Occipital lobe (tissue), 1 donor: ENCODE measurements at regions not wholly inside any gene's neighbourhood (a gene's known extent, or its start where the extent isn't known, plus 50 kb on each side); places are given as distances from the start of the nearest gene placed in this dataset.
"Not testable (repeated sequence)": the region's sequence is repeated elsewhere in the genome, so short reads cannot be mapped to it uniquely, and the experiment has no call there.

Experiments used
- DNase-seq: peaks from one replicate; lab custom pipeline; 2025; lab: John Stamatoyannopoulos, UW

- no peak for DNase-seq
Measured at GRCh38 chr6:167392631-167393316, 67.9 kb downstream of the TTLL2 start.

GRCh38 chr6:167393731-167394130, 68.8 kb downstream of the TTLL2 start:
- DNase-seq = no peak

DNA sequence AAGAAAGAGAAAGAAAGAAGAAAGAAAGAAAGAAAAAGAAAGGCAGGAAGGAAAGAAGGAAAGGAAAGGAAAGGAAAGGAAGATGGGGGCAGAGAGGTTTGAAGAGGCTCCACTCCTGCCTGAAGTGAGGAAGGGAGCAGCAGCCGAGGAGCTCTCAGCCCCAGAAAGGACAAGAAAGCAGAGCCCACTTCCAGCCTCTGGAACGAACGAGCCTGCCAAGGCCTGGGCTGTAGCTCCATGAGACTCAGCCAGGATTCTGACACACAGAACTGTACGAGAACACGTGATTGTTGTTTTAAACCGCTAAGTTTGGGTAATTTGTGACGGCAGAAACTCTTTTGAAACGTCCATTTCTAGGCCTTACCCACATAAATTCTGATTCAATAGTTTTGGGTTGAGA, 69.5 kb downstream of the TTLL2 start:
- DNase-seq = no peak

DNA sequence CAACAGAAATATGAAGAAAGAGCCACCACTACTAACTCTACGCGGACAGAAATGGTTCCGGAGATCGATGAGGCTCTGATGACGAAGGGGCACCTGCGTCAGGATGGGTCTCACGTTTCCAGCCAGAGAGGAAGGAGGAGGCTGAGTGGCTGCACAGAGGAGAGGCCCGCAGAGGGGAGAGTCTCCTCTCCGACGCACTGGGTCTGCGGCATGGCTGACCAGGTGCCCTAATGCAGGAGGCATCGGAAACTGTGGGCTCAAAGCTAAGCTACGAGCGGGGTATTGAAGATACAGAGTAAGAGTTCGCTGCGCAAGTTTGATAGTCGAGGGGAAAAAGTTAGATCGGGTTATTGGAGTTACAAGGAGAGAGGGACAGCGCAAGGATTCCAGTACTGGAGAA, 69.9 kb downstream of the TTLL2 start:
- DNase-seq = no peak

DNA sequence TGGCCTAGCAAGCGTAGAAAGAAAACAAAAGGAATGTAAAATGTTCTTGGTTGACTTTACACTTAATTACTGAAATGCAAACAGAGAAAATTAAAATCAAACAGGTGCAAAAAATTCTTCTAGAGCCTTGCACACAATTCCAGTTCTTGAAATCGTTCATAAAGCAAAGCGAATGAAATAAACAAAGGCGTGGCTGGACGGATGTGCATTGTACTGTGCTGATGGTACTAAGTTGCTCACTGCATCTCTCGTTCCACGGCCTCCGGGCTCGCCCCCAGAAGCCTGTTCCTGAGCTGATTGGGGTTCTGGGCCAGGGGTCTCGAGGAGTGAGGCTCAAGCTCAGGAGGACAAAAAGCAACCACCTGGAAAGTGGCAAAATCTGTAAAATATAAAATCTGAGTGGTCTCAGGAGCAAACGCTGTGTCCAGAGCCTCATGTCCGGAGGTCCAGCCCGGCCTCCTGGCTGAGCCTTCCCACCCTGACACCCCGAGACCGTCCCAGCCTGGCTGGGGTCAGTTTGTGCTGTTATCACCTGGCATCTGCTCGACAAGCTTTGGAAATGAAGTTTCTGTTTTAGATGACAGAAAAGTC, 71.3 kb downstream of the TTLL2 start:
- DNase-seq = no peak

- no peak for DNase-seq
Measured at GRCh38 chr6:167396659-167397490, 72.0 kb downstream of the TTLL2 start.

DNA sequence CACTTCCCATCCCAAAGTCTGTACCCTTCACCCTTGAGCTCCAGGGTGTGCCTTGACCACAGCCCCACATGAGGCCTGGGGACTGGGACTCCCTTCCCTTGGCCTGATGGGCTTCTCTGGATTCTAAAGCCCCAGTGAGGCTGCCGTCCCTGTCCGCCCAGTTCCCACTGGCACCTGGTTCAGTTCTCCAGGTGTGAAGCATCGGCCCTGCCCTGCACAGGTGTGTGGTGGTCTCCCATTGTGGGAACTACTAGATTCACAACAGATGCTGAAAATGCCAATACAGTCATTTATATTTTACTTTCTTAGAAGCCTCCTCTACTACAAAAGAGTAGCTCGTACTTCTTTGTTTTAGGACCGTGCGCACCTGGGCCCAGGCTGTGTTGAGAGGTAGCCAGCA, 72.8 kb downstream of the TTLL2 start:
- DNase-seq = no peak

GRCh38 chr6:167398214-167399050, 73.5 kb downstream of the TTLL2 start:
- DNase-seq = no peak

GRCh38 chr6:167399051-167399387, 74.1 kb downstream of the TTLL2 start:
- no peak for DNase-seq

- no peak for DNase-seq
Measured at GRCh38 chr6:167399599-167399998, 74.7 kb downstream of the TTLL2 start.

- no peak for DNase-seq
Measured at GRCh38 chr6:167400482-167401138, 75.7 kb downstream of the TTLL2 start.

DNA sequence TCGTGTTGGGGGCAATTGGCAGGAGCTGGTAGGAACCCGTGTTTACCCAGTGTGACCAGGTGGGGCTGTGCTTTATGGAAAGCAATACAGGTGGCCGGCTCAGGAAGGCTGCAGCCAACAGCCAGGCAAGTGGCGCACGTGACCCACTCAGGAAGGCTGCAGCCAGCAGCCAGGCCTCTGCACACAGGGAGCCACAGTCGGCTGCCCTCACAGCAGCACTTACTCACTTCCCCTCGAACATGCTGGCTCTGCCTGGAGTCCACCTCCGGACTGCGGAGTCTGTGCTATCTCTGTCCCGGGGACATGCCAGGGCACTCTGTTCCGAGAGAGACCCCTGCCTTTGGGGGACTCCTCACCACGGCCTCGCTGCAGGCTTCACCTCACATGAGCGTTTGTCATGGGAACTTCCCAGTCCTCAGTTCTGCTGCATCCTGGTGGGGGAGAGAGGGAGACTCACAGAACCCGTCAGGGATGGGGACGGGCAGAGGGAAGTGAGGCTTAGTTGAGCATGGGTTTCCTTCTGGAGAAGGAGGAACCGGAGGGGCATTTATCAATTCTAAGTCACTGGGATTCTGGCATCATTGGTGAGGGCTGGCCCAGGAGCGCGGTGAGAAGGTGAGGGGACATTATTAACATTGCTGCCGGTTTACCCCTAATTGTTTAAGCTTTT, 76.8 kb downstream of the TTLL2 start:
- DNase-seq = no peak

- no peak for DNase-seq
Measured at GRCh38 chr6:167402195-167402686, 77.4 kb downstream of the TTLL2 start.

DNA sequence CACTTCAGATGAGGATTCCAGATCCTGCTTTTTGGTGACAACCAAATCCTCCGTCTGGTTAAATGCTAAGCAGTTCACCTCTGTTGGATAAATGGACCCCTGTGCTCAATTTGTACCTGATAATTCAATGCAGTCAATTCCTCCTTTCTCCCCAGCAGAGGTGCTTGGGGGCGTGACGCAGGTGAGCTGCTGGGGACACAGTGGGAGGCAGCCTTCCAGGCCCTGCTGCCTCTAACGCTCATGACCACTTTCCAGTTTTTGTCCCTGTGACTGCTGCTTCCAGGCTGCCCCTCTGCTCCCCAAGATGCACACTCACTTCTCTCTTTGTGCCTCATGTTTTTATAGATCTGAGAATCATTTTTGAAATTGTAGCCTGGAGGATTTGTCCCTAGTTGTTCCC, 78.5 kb downstream of the TTLL2 start:
- no peak for DNase-seq

DNA sequence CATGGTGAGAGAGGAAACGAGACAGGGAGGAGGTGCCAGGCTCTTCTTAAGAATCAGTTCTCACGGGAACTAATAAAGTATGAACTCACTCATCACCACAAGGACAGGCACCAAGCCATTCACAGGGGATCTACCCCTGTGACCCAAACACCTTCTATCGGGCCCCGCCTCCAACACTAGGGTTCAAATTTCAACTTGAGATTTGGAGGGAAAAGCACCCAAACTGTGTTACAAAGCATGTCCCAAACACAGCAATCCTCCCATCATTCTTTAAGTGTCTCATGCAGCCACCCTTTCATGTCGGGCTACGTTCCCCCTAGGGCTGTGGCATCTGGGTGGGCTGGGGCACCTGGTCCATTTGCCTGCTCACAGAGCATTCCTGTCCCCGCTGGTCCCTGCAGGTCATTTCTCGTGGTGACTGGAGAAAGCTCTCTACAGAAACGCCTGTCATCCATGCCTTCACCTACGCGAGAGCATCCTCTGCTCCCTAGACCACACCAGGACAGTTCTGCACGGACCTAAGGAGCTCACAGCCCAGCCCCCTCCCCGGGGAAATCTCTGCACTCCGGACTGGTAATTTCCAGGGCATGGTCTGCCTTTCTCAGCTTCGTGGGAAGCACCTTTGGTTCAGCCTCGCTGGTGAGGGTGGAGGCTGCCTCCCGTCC, 79.6 kb downstream of the TTLL2 start:
- no peak for DNase-seq

DNA sequence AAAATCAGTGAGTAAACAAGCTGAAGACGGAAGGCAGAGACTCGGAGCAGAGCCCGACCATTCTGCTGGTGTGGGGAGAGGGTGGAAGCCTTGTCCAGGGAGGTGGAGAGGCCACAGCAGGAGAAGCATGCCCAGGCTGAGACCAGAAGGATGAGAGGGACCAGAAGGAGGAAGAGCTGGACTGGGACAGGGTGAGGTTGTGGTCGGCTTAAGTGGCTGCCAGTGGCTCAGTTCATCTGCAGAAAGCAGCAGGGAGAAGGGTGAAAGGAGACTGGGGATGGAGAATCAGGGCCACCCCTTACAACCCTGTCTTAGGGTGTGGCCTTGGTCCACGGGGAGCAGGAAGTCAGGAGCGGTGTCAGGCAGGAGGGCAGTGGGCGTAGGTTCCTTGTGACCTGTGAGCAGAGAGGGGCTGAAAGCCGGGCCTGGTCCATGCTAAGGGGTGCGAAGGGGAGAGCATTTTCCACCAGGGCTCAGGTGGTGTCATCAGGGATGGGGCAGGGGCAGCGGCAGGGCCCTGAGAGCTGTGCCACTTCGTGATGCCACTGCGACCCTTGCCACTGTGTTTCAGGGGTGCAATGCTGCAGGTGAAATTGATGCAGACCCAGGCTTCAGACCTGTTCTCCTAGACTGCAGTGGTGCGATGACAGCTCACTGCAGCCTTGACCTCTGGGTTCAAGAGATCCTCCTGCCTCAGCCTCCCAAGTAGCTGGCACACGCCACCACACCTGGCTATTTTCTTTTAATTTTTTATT, 81.1 kb downstream of the TTLL2 start:
- no peak for DNase-seq

DNA sequence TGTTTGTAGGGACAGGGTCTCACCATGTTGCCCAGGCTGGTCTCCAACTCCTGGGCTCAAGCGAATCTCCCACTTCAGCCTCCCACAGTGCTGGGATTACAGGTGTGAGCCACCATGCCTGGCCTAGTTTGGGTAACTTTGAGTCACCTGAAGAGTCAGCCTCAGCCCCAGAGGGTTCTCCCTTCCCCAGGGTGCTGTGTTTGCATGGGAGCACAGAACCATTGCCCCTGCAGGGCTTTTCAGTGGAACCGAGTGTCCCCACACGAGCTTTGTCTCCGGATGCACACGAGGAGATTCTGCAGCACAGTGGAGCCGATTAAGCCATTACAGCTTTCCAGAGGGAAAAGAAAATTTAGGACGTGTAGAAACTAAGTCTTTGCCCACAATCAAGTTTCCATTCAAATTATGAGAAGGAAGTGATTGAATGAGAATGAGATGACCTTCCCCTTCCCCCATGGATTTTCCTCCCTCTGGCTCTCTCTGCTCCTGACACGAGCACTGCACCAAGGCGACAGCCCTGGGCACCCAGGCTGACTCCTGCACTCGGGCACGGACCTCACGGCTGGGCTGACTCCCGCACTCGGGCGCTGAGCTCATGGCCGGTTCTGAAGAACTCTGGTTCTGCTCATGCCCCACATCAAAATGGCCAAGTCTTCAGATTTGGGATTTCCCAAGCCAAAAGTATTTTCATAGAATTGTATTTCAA, 81.8 kb downstream of the TTLL2 start:
- DNase-seq = not testable (repeated sequence)

GRCh38 chr6:167407239-167408064, 82.6 kb downstream of the TTLL2 start:
- DNase-seq = no peak
